Mucosa of descending colon (tissue), 3 donors: ENCODE measurements at regions not wholly inside any gene's neighbourhood (a gene's known extent, or its start where the extent isn't known, plus 50 kb on each side); places are given as distances from the start of the nearest gene placed in this dataset.

ENCODE experiments used
- ATAC-seq: fragments of 200-7000 bp; cut with Tn5 transposase; one replicate; pipeline ENCODE4 v1.9.1; 2020; ENCODE audit warnings: mild to moderate bottlenecking, moderate library complexity
- DNase-seq, 3 donors: peaks; one replicate each; pipeline ENCODE4 v3.0.0-alpha.2; 2020
- H3K36me3 ChIP-seq: fragments of 200-600 bp; one replicate; pipeline ENCODE4 v1.8.0; 2021; ENCODE audit warnings: low read depth, mild to moderate bottlenecking
- H3K4me1 ChIP-seq: fragments of 200-600 bp; one replicate; pipeline ENCODE4 v1.8.0; 2021; ENCODE audit warnings: low read depth, mild to moderate bottlenecking
- H3K4me3 ChIP-seq: fragments of 200-600 bp; one replicate; pipeline ENCODE4 v1.8.0; 2021; ENCODE audit warnings: mild to moderate bottlenecking
- H3K9me3 ChIP-seq: fragments of 200-600 bp; one replicate; pipeline ENCODE4 v1.8.0; 2021; ENCODE audit warnings: mild to moderate bottlenecking
- intact Hi-C, 2 donors: fragments of 100-400 bp; cut with DNase I in 1 of 2; cut with micrococcal nuclease in 1 of 2; formaldehyde crosslinking; loops; one replicate each; pipeline versions ENCODE4 v1.11.0 to v1.11.1; 2022; cut with DNase I, micrococcal nuclease
- TF ChIP-seq, protein P1 (sequence below): fragments of 200-600 bp; IDR thresholded peaks from one replicate; pipeline ENCODE4 v1.8.0; 2022; ENCODE audit warnings: antibody characterized with exemption, mild to moderate bottlenecking
- donor health status: DM: no; HTN: no; CAD: no; lungs with moderate emphysema.
- donor health status: DM: no; HTN: no; CAD: no.
- donor health status: DM: no; HTN: yes; CAD: no.

DNA sequence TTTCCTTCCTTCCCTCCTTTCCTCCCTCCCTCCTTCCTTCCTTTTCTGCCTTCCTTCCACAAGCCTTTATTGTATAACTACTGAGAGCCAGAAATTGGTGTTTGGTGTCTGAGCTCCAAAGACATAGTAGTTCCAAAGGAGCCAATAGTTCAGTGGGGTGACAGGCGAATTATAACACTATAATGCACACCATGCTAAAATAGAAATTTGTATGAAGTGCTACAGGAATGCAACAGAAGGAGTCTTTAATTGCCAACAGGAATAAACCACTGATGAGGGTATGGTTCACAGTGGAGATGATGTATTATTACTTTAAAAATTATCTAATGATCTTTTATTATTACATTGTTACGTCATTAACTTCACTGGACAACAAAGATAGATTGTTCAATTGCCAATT is 158.8 kb upstream of the SP8 start:
- DNase-seq (no peak), ATAC-seq (no peak)
- no peak overlapping the region for H3K4me3 ChIP-seq
- TF ChIP-seq, protein P1, sequence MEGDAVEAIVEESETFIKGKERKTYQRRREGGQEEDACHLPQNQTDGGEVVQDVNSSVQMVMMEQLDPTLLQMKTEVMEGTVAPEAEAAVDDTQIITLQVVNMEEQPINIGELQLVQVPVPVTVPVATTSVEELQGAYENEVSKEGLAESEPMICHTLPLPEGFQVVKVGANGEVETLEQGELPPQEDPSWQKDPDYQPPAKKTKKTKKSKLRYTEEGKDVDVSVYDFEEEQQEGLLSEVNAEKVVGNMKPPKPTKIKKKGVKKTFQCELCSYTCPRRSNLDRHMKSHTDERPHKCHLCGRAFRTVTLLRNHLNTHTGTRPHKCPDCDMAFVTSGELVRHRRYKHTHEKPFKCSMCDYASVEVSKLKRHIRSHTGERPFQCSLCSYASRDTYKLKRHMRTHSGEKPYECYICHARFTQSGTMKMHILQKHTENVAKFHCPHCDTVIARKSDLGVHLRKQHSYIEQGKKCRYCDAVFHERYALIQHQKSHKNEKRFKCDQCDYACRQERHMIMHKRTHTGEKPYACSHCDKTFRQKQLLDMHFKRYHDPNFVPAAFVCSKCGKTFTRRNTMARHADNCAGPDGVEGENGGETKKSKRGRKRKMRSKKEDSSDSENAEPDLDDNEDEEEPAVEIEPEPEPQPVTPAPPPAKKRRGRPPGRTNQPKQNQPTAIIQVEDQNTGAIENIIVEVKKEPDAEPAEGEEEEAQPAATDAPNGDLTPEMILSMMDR, result no peak
- H3K36me3 ChIP-seq, result no peaks in the 10 kb centered on the region
- H3K9me3 ChIP-seq, result no peaks in the 10 kb centered on the region
- no peaks in the 10 kb centered on the region for H3K4me1 ChIP-seq
- intact Hi-C loops, result no loop called here

DNA sequence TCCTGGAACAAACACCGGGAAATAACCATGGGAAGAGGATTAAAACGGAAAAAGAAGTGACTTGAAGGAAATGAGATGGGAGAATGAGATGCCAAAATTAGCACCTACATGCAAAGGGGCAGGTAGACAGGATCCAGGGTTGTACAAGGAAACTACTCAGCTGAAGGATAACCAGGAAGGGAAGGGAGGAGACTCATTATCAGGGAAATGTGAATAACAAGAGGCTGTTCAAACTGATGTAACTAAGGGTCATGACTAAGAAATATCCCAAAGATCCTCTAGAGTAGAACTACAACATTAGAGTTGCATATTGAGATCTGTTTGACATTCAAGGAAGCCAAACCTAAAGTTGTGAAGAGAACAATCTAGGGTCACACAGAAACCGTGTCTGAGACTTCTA is 166.2 kb upstream of the SP8 start:
- Histone ChIP-seq H3K4me1 (no peaks in the 10 kb centered on the region), H3K36me3 (no peaks in the 10 kb centered on the region), H3K9me3 (no peaks in the 10 kb centered on the region), H3K4me3 (no peak overlapping the region)
- DNase-seq (no peak), ATAC-seq (no peak)
- intact Hi-C loops, result no loop called here
- TF ChIP-seq, protein P1, result no peak

DNA sequence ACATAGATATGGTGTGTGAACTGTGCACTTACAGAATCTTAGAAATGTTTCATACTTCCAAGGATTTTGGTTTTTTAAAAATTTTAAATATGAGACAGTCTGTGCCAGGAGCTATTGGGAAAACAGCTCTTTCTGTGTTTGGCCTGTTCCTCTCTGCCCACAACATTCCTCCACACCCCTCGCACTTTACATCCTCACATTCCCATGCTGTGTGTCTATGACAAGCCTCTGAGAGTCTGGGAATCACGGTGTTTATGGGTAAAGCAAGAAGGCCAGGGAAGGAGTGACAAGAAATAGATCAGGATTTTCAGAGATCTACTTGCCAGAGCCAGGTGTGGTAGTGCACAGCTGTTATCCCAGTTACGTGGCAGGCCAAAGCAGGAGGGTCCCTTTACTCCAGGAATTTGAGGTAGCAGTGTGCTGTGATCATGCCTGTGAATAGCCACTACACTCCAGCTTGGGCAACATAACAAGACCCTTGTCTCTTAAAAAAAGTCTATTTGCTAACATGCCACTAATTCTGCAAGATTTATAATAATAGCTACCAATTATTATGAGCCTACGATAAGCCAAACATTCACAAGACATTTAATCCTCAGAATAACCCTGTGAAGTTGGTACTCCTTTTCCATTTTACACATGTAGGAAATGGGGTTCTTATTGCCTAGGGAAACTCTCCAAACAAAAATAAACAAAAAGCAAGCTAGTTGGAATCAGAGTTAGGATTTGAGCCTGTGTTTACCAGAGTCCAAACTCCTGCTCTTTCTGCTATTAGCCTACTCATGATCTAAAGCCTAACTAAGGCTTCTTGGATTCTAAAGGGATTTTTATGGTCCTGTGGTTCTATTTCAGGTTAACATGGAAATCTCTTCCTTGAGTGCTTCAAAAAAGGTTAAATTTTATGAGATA is 168.3 kb upstream of the SP8 start:
- Histone ChIP-seq H3K4me1 (peaks cover 10% of the 10 kb centered on the region), H3K4me3 (no peak overlapping the region), H3K36me3 (no peaks in the 10 kb centered on the region), H3K9me3 (no peaks in the 10 kb centered on the region)
- DNase-seq, result no peak
- no peak for ATAC-seq
- intact Hi-C loops, result no loop called here
- TF ChIP-seq, protein P1, result no peak

DNA sequence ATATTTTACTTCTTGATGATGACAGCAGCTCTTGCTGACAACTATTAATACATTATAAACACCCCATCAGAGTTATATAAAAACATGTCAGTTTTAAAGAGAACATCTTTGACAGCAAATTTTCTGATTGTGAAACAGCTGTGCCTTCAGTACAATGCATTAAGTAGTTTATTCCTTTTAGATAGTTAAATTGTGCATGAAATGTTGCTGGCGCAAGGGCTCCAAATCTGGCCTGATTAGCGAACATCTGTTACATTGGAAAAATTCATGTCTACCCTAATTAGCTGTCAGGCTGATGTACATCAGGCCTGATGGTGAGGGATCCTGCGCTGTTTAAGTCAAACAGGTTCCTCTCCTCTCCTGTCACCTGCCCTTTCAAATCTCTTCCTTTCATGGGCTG is 171.9 kb upstream of the SP8 start:
- Histone ChIP-seq H3K4me3 (no peak overlapping the region), H3K9me3 (no peaks in the 10 kb centered on the region), H3K4me1 (peaks cover 10% of the 10 kb centered on the region), H3K36me3 (no peaks in the 10 kb centered on the region)
- DNase-seq (no peak), ATAC-seq (no peak)
- intact Hi-C loops, result no loop called here
- TF ChIP-seq, protein P1, result no peak

DNA sequence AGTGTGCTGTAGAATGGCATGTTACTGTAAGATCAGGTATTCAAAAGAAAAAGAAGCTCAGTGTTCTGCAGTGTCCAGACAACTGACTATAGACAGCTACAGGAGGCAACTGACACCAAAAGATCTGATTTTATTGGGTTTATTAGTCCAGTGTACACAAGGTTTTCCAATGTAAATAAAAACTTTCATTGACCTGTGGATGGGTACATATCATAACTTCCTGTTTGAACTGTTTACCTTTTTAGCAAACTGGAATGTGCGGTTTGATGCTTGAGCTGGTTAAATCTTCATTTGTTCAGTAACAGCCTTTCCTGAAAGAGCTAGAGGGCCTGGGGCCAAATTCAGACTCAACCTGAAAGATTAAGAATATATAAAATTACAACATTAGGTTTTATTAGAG is 172.6 kb upstream of the SP8 start:
- Histone ChIP-seq H3K4me3 (no peak overlapping the region), H3K4me1 (peaks cover 10% of the 10 kb centered on the region), H3K36me3 (no peaks in the 10 kb centered on the region), H3K9me3 (no peaks in the 10 kb centered on the region)
- ATAC-seq, result peak; percentile 33
- no peak for DNase-seq
- intact Hi-C loops, result no loop called here
- TF ChIP-seq, protein P1, result no peak
